ENCODE measurements at regions not wholly inside any gene's neighbourhood (a gene's known extent, or its start where the extent isn't known, plus 50 kb on each side); places are given as distances from the start of the nearest gene placed in this dataset.

DNA sequence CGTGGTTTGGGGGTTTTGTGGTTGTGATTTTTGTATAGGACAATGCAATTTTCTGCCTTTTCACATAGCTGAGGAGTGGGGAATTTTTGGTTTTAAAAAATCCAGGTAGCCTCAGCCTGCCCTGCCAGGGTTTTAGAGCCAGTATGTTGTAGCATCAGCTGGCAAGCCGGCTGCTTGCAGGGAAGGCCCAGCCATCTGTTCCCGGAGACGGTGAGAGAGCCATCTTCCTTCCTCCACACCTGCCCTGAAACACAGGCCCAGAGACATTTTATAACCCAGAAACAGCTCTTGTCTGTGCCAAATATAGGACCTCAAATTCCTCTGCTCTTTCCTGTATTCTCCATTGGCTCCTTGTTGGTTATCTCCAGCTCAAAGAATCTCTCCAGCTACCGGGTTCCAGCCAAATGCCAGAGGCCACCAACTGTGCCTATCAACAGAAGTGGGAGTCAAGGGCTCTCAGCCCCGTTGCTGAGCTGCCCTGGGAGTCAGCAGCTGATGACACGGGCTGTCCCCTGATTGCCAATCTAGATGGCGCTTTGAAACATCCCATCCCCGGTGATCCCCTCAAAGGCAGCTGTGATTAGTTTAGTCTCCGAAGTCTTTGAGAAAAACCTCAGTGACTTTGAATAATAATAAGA lies 595.2 kb downstream of the MID1IP1 start:
- Histone ChIP-seq H3K4me1 (no peaks in the 10 kb centered on the region), H3K36me3 (no peaks in the 10 kb centered on the region), H3K27ac (no peak overlapping the region), H3K9me3 (no peaks in the 10 kb centered on the region), H3K4me3 (no peak overlapping the region), H3K27me3 (peaks cover 0 to 7% (median 1%) of the 10 kb centered on the region in 4 donors)
- whole genome bisulfite sequencing, 2 donors = 74 to 78% methylated on average over 10 of the region's 10 CpGs
- no peak for ATAC-seq
- intact Hi-C loops (cut with DNase I) = no loop called here
- TF ChIP-seq, protein P1, sequence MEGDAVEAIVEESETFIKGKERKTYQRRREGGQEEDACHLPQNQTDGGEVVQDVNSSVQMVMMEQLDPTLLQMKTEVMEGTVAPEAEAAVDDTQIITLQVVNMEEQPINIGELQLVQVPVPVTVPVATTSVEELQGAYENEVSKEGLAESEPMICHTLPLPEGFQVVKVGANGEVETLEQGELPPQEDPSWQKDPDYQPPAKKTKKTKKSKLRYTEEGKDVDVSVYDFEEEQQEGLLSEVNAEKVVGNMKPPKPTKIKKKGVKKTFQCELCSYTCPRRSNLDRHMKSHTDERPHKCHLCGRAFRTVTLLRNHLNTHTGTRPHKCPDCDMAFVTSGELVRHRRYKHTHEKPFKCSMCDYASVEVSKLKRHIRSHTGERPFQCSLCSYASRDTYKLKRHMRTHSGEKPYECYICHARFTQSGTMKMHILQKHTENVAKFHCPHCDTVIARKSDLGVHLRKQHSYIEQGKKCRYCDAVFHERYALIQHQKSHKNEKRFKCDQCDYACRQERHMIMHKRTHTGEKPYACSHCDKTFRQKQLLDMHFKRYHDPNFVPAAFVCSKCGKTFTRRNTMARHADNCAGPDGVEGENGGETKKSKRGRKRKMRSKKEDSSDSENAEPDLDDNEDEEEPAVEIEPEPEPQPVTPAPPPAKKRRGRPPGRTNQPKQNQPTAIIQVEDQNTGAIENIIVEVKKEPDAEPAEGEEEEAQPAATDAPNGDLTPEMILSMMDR (IDR thresholded peaks at IDR 0.05) = no peak
- DNase-seq = no peak
- no peak for FAIRE-seq

DNA sequence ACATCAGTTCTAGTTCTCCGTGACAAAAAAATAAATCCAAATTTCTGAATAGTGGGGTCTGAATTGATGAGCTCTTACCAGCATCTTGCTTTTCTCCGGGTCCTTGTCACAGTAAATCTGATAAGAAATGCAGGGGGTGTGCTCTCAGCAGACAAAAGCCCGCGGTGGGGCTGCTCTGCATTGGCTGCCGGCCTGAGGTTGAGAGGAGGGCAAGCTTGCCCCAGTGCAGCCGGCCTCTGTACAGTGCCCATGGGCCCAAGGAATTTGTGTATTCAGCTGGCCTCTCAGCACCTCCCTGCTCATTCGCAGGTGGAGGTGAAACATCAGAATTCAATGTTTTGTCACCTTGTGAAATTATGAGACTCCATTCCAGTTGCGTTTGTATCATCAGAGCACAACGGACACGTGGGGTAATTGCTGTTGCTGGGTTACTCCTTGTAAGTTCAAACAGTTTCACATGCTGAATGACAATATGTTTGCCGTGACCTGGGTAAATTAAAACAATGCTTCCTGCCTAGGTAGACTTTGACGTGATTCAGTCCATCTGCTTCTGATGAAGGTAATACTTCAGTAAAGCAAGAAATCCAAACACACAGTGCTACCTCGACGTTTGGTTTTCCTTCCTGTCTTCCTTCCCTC lies 596.4 kb downstream of the MID1IP1 start:
- Histone ChIP-seq H3K4me3 (no peak overlapping the region), H3K4me1 (no peaks in the 10 kb centered on the region), H3K36me3 (no peaks in the 10 kb centered on the region), H3K27ac (no peak overlapping the region), H3K27me3 (peaks cover 0 to 7% (median 1%) of the 10 kb centered on the region in 4 donors), H3K9me3 (no peaks in the 10 kb centered on the region)
- TF ChIP-seq, protein P1 (IDR thresholded peaks at IDR 0.05) = no peak
- no peak for FAIRE-seq
- WGBS, 2 donors = 48 to 49% methylated on average over 14 of the region's 14 CpGs
- peak in 2 of 4 donors; percentile 54 to 55 for ATAC-seq
- intact Hi-C loops (cut with DNase I) = no loop called here
- DNase-seq = no peak

DNA sequence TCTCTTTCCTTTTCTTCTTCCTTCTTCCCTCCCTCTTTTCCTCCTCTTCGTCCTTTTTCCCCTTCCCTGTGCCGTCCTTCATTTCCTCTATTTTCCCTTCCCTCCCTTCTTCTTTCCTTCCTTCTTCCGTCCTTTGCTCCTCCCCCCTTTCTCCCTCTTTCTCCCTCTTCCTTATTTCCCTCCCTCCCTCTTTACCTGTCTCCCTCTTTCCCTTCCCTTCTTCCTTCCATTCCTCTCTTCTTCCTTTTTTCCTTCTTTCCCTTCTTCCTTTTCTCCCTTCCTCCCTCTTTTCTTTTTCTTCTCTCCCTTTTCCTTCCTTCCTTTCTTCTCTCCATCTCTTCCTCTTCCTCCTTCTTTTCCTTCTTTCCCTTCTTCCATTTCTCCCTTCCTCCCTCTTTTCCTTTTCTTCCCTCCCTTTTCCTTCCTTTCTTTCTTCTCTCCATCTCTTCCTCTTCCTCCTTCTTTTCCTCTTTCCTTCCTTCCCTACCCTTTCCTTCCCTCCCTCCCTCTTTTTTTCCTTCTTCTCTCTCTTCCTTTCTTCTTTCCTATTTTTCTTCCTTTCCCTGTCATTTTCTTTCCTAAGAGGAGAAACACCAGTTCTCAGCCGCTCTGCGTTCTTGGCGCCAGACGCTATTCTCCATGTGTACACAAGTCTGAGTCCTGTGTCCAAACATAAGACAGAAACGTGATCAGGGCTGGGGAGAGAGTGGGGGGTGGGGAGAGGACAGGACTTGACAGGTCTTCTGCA lies 597.1 kb downstream of the MID1IP1 start:
- FAIRE-seq (no peak), ATAC-seq (peak in 2 of 4 donors; percentile 39 to 60), DNase-seq (no peak)
- peaks cover 0 to 10% (median 1%) of the 10 kb centered on the region in 4 donors for H3K27me3 ChIP-seq
- intact Hi-C loops (cut with DNase I) = no loop called here
- no peak overlapping the region for H3K27ac ChIP-seq
- no peak overlapping the region for H3K4me3 ChIP-seq
- no peaks in the 10 kb centered on the region for H3K4me1 ChIP-seq
- H3K9me3 ChIP-seq = no peaks in the 10 kb centered on the region
- H3K36me3 ChIP-seq = no peaks in the 10 kb centered on the region
- WGBS, 2 donors = 31 to 48% methylated on average over 8 of the region's 8 CpGs
- TF ChIP-seq, protein P1 (IDR thresholded peaks at IDR 0.05) = no peak

DNA sequence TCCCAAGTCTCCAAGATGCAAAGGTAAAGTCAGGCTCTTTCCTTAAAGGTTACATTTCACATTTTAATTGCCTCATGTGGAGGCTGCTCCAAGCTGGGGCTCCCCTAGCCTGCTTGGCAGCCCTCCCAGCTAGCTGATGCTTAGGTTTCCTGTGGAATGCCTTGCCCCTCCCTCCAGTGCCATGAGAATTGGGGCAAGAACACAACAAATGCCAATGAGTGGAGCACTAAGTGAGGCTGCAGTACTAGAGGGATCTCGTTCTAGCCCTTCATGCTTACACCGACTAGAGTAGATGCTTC lies 597.7 kb downstream of the MID1IP1 start:
- peak in 1 of 4 donors; percentile 22 for ATAC-seq
- Histone ChIP-seq H3K27ac (no peak overlapping the region), H3K4me3 (no peak overlapping the region), H3K9me3 (no peaks in the 10 kb centered on the region), H3K27me3 (peaks cover 0 to 15% (median 1%) of the 10 kb centered on the region in 4 donors), H3K36me3 (no peaks in the 10 kb centered on the region), H3K4me1 (no peaks in the 10 kb centered on the region)
- TF ChIP-seq, protein P1 (IDR thresholded peaks at IDR 0.05) = no peak
- no peak for FAIRE-seq
- WGBS, 2 donors = 73 to 84% methylated on average over 2 of the region's 2 CpGs
- intact Hi-C loops (cut with DNase I) = no loop called here
- DNase-seq = no peak
